Endothelial cell of umbilical vein (primary cell): ENCODE measurements at regions not wholly inside any gene's neighbourhood (a gene's known extent, or its start where the extent isn't known, plus 50 kb on each side); places are given as distances from the start of the nearest gene placed in this dataset.

Experiments
- CTCF ChIP-seq, 2 donors: IDR thresholded peaks; 1 replicate in 1 of 2; 2 replicates in 1 of 2; pipeline ENCODE4 v1.5.1; 2011; ENCODE audit warnings: low read length in 2 of 2, mild to moderate bottlenecking in 2 of 2, moderate library complexity in 2 of 2, control low read depth in 1 of 2, inconsistent platforms in 1 of 2, low read depth in 1 of 2; ENCODE audit not compliant: insufficient read depth in 1 of 2; ENCODE audit errors: extremely low read depth in 1 of 2
- EZH2 ChIP-seq: IDR thresholded peaks from 2 replicates; pipeline ENCODE4 v1.6.1; 2012; ENCODE audit warnings: borderline replicate concordance, low read depth, mild to moderate bottlenecking, moderate library complexity, low read length, inconsistent platforms; ENCODE audit not compliant: severe bottlenecking
- FOS ChIP-seq: IDR thresholded peaks from 2 replicates; pipeline ENCODE4 v1.6.1; 2011; ENCODE audit warnings: mild to moderate bottlenecking, low read length, moderate library complexity, borderline replicate concordance; ENCODE audit not compliant: insufficient read depth
- JUN ChIP-seq: IDR thresholded peaks from 2 replicates; pipeline ENCODE4 v1.6.1; 2011; ENCODE audit warnings: borderline replicate concordance, low read depth; ENCODE audit not compliant: insufficient read length, insufficient read depth
- MYC ChIP-seq: IDR thresholded peaks from one replicate; pipeline ENCODE4 v1.6.1; 2011; ENCODE audit warnings: mild to moderate bottlenecking, low read depth, low read length
- POLR2A ChIP-seq: IDR thresholded peaks from 2 replicates; pipeline ENCODE4 v1.6.1; 2012; ENCODE audit warnings: low read depth, mild to moderate bottlenecking, control low read depth, low read length
- POLR2AphosphoS5 ChIP-seq: IDR thresholded peaks from 2 replicates; pipeline ENCODE4 v1.6.1; 2012; ENCODE audit warnings: low read depth, mild to moderate bottlenecking, control low read depth, low read length, moderate library complexity; ENCODE audit not compliant: insufficient read depth
- TF ChIP-seq, protein P1 (sequence below): IDR thresholded peaks from 2 replicates; pipeline ENCODE4 v1.6.1; 2011; ENCODE audit not compliant: insufficient read depth, insufficient read length

DNA sequence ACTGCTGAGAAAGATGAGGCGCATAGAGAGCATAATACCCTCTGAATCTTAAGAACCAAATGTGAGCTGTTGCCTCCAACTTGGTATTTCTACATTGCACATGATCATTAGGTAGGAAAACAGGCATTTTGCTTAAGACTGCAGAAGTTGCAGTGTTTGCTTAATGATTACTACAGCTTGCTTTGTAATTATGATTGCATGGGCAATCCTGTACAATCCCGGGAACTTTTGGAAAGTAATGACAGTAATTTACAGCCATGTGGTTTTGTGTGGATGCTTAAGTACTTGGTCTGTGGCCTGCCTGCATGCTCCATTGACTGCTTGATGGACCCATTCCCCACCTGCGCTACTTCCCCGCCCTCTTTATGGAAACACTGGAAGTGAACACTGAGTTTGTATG is 301.1 kb downstream of the DIPK2A start:
- TF ChIP-seq CTCF (IDR thresholded peaks at IDR 0.05; ENCODE audit: extremely low read depth in 1 of 2, insufficient read depth in 1 of 2, low read depth in 1 of 2, low read length in 2 of 2) (no peak), MYC (no peak), POLR2A (no peak), JUN (no peak), EZH2 (no peak), POLR2AphosphoS5 (no peak), FOS (no peak)
- TF ChIP-seq, protein P1, sequence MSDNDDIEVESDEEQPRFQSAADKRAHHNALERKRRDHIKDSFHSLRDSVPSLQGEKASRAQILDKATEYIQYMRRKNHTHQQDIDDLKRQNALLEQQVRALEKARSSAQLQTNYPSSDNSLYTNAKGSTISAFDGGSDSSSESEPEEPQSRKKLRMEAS = no peak
